Colon (tissue), 2 donors: ENCODE measurements at regions not wholly inside any gene's neighbourhood (a gene's known extent, or its start where the extent isn't known, plus 50 kb on each side); places are given as distances from the start of the nearest gene placed in this dataset.
"Not testable (repeated sequence)": the region's sequence is repeated elsewhere in the genome, so short reads cannot be mapped to it uniquely, and the experiment has no call there.

Source experiments
- FAIRE-seq: peaks from 2 replicates; lab custom pipeline; 2012; peaks lifted over from hg19 to GRCh38; lab: Jason Lieb, UNC
- donor health status: control.
- donor health status: control.

GRCh38 chr13:58202099-58202498 lies 570.6 kb downstream of the PCDH17 start:
- no peak for FAIRE-seq

GRCh38 chr13:58207501-58207900 lies 576.0 kb downstream of the PCDH17 start:
- no peak for FAIRE-seq

GRCh38 chr13:58235454-58235853 lies 603.9 kb downstream of the PCDH17 start:
- no peak for FAIRE-seq

- FAIRE-seq, result no peak
Measured at GRCh38 chr13:58238972-58239773, 607.6 kb downstream of the PCDH17 start.

- no peak for FAIRE-seq
Measured at GRCh38 chr13:58239774-58240268, 608.3 kb downstream of the PCDH17 start.

GRCh38 chr13:58247080-58247479 lies 615.5 kb downstream of the PCDH17 start:
- no peak for FAIRE-seq

GRCh38 chr13:58254943-58255342 lies 623.4 kb downstream of the PCDH17 start:
- FAIRE-seq, result no peak

- FAIRE-seq, result no peak
Measured at GRCh38 chr13:58266271-58266670, 634.7 kb downstream of the PCDH17 start.

- no peak for FAIRE-seq
Measured at GRCh38 chr13:58298556-58299135, 667.1 kb downstream of the PCDH17 start.

- FAIRE-seq, result no peak
Measured at GRCh38 chr13:58300224-58300623, 668.7 kb downstream of the PCDH17 start.

GRCh38 chr13:58300974-58301681 lies 669.6 kb downstream of the PCDH17 start:
- FAIRE-seq, result no peak

GRCh38 chr13:58302349-58302748 lies 670.8 kb downstream of the PCDH17 start:
- no peak for FAIRE-seq

GRCh38 chr13:58306062-58306461 lies 674.5 kb downstream of the PCDH17 start:
- FAIRE-seq, result no peak

GRCh38 chr13:58313219-58313618 lies 681.7 kb downstream of the PCDH17 start:
- FAIRE-seq, result no peak

- no peak for FAIRE-seq
Measured at GRCh38 chr13:58318495-58319167, 687.1 kb downstream of the PCDH17 start.

GRCh38 chr13:58324161-58324560 lies 692.6 kb downstream of the PCDH17 start:
- FAIRE-seq, result no peak

GRCh38 chr13:58329746-58330145 lies 698.2 kb downstream of the PCDH17 start:
- FAIRE-seq, result no peak

- no peak for FAIRE-seq
Measured at GRCh38 chr13:58340895-58341294, 709.4 kb downstream of the PCDH17 start.

- no peak for FAIRE-seq
Measured at GRCh38 chr13:58341318-58341717, 709.8 kb downstream of the PCDH17 start.

- no peak for FAIRE-seq
Measured at GRCh38 chr13:58343076-58343475, 711.5 kb downstream of the PCDH17 start.

GRCh38 chr13:58352100-58352499 lies 720.6 kb downstream of the PCDH17 start:
- FAIRE-seq, result not testable (repeated sequence)

GRCh38 chr13:58369936-58370335 lies 738.4 kb downstream of the PCDH17 start:
- no peak for FAIRE-seq
